SW 1271 (cell line): ENCODE measurements at regions not wholly inside any gene's neighbourhood (a gene's known extent, or its start where the extent isn't known, plus 50 kb on each side); places are given as distances from the start of the nearest gene placed in this dataset.

Experiments
- DNase-seq, 2 experiments: peaks; one replicate each; lab custom pipeline; 2025; lab: John Stamatoyannopoulos, UW

- DNase-seq: no peak
Observed at GRCh38 chr3:113138839-113139743, 72.3 kb upstream of the BOC start.

- no peak for DNase-seq
Observed at GRCh38 chr3:113140876-113141275, 70.5 kb upstream of the BOC start.

- DNase-seq: no peak
Observed at GRCh38 chr3:113141543-113141942, 69.8 kb upstream of the BOC start.

GRCh38 chr3:113142476-113142875, 68.9 kb upstream of the BOC start:
- DNase-seq: no peak

GRCh38 chr3:113143353-113143752, 68.0 kb upstream of the BOC start:
- DNase-seq: no peak

- no peak for DNase-seq
Observed at GRCh38 chr3:113147681-113148261, 63.6 kb upstream of the BOC start.

GRCh38 chr3:113148284-113148683, 63.1 kb upstream of the BOC start:
- DNase-seq: no peak

GRCh38 chr3:113150250-113150649, 61.1 kb upstream of the BOC start:
- DNase-seq: no peak

GRCh38 chr3:113151461-113152031, 59.8 kb upstream of the BOC start:
- DNase-seq: no peak

- no peak for DNase-seq
Observed at GRCh38 chr3:113152849-113153248, 58.5 kb upstream of the BOC start.

GRCh38 chr3:113153499-113154107, 57.8 kb upstream of the BOC start:
- DNase-seq: no peak

GRCh38 chr3:113156816-113157333, 54.5 kb upstream of the BOC start:
- DNase-seq: no peak

- no peak for DNase-seq
Observed at GRCh38 chr3:113157408-113158030, 53.8 kb upstream of the BOC start.

- DNase-seq: no peak
Observed at GRCh38 chr3:113158171-113158570, 53.2 kb upstream of the BOC start.
